ENCODE measurements at regions not wholly inside any gene's neighbourhood (a gene's known extent, or its start where the extent isn't known, plus 50 kb on each side); places are given as distances from the start of the nearest gene placed in this dataset.

DNA sequence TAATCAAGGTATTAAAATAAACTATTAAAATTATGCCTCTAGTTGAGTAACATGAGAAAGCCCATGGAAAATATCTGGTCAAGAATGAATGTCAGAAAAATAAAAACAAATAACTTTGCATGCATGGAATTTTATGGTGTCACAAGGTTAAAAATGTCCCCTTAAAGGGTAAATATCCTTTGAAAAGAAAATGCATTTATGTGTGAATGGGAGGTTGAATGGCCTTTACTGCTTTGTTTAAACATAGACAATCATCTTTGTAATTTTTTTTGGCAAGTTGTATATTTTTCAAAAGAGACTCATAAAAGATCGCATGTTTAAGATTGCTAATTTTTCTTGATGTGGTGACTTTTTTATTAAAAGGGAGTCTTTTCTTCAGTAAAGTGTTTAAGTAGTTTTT, 564.2 kb downstream of the NR2F2 start:
- TF ChIP-seq, protein P1, sequence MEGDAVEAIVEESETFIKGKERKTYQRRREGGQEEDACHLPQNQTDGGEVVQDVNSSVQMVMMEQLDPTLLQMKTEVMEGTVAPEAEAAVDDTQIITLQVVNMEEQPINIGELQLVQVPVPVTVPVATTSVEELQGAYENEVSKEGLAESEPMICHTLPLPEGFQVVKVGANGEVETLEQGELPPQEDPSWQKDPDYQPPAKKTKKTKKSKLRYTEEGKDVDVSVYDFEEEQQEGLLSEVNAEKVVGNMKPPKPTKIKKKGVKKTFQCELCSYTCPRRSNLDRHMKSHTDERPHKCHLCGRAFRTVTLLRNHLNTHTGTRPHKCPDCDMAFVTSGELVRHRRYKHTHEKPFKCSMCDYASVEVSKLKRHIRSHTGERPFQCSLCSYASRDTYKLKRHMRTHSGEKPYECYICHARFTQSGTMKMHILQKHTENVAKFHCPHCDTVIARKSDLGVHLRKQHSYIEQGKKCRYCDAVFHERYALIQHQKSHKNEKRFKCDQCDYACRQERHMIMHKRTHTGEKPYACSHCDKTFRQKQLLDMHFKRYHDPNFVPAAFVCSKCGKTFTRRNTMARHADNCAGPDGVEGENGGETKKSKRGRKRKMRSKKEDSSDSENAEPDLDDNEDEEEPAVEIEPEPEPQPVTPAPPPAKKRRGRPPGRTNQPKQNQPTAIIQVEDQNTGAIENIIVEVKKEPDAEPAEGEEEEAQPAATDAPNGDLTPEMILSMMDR (conservative IDR thresholded peaks at IDR 0.05; ENCODE audit: low read depth, low read length), result no peak

GRCh38 chr15:96896766-96897165, 566.3 kb downstream of the NR2F2 start:
- H3K27me3 ChIP-seq (ENCODE audit: insufficient read depth, low read depth), result no peaks in the 10 kb centered on the region
- no peaks in the 10 kb centered on the region for H3K4me1 ChIP-seq (ENCODE audit: low read depth, poor library complexity, severe bottlenecking)
- H3K36me3 ChIP-seq (ENCODE audit: insufficient read depth), result no peaks in the 10 kb centered on the region
- H3K4me2 ChIP-seq, result no peak overlapping the region
- H3K9ac ChIP-seq, result no peak overlapping the region
- H3K79me2 ChIP-seq (ENCODE audit: insufficient read depth, low read depth), result no peaks in the 10 kb centered on the region
- no peak overlapping the region for H3K27ac ChIP-seq
- no peak overlapping the region for H3K4me3 ChIP-seq (IDR thresholded peaks at IDR 0.05; ENCODE audit: insufficient read depth, low read depth, low read length)
- TF ChIP-seq, protein P1 (conservative IDR thresholded peaks at IDR 0.05; ENCODE audit: low read depth, low read length), result no peak
- no peaks in the 10 kb centered on the region for H4K20me1 ChIP-seq (ENCODE audit: insufficient read depth)
- H2AFZ ChIP-seq (ENCODE audit: low read depth), result no peak overlapping the region

More for the DNA sequence above, 564.2 kb downstream of the NR2F2 start:
- peaks cover 5% of the 10 kb centered on the region for H3K4me1 ChIP-seq (ENCODE audit: low read depth, poor library complexity, severe bottlenecking)
- H3K36me3 ChIP-seq (ENCODE audit: insufficient read depth), result no peaks in the 10 kb centered on the region
- H3K9ac ChIP-seq, result no peak overlapping the region
- H4K20me1 ChIP-seq (ENCODE audit: insufficient read depth), result no peaks in the 10 kb centered on the region
- H3K4me3 ChIP-seq (IDR thresholded peaks at IDR 0.05; ENCODE audit: insufficient read depth, low read depth, low read length), result no peak overlapping the region
- no peaks in the 10 kb centered on the region for H3K79me2 ChIP-seq (ENCODE audit: insufficient read depth, low read depth)
- H3K4me2 ChIP-seq, result no peak overlapping the region
- no peak overlapping the region for H2AFZ ChIP-seq (ENCODE audit: low read depth)
- H3K27me3 ChIP-seq (ENCODE audit: insufficient read depth, low read depth), result no peaks in the 10 kb centered on the region
- no peak overlapping the region for H3K27ac ChIP-seq

DNA sequence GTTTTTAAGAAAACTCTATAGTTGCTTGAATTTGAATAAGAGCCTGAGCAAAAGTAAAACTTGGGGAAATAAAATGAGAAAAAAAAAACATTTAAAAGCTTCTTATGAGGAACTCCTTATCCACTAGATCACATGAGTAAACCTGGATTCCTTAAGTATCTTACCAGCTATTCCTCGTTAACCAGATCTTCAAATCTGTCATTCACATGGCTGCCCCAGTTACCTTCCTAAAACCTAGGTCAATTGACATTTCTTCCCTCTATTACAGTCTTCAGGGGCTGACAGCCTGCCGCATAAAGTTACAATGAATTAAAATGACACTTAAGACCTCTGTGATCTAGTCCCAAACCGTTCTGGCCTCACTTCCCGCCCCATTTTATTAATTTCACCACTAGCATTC, 583.6 kb downstream of the NR2F2 start:
- no peak overlapping the region for H3K9ac ChIP-seq
- H3K4me3 ChIP-seq (IDR thresholded peaks at IDR 0.05; ENCODE audit: insufficient read depth, low read depth, low read length), result no peak overlapping the region
- peaks cover 7% of the 10 kb centered on the region for H3K4me1 ChIP-seq (ENCODE audit: low read depth, poor library complexity, severe bottlenecking)
- H3K79me2 ChIP-seq (ENCODE audit: insufficient read depth, low read depth), result no peaks in the 10 kb centered on the region
- no peaks in the 10 kb centered on the region for H3K36me3 ChIP-seq (ENCODE audit: insufficient read depth)
- H3K4me2 ChIP-seq, result no peak overlapping the region
- TF ChIP-seq, protein P1 (conservative IDR thresholded peaks at IDR 0.05; ENCODE audit: low read depth, low read length), result no peak
- H3K27ac ChIP-seq, result no peak overlapping the region
- H4K20me1 ChIP-seq (ENCODE audit: insufficient read depth), result no peaks in the 10 kb centered on the region
- no peaks in the 10 kb centered on the region for H3K27me3 ChIP-seq (ENCODE audit: insufficient read depth, low read depth)
- no peak overlapping the region for H2AFZ ChIP-seq (ENCODE audit: low read depth)

- TF ChIP-seq, protein P1 (conservative IDR thresholded peaks at IDR 0.05; ENCODE audit: low read depth, low read length), result no peak
- H3K27me3 ChIP-seq (ENCODE audit: insufficient read depth, low read depth), result no peaks in the 10 kb centered on the region
These were observed 586.2 kb downstream of the NR2F2 start for GRCh38 chr15:96916750-96917149.

More at GRCh38 chr15:96916750-96917149, 586.2 kb downstream of the NR2F2 start:
- Histone ChIP-seq H3K36me3 (ENCODE audit: insufficient read depth) (no peaks in the 10 kb centered on the region), H2AFZ (ENCODE audit: low read depth) (no peak overlapping the region), H3K4me2 (no peak overlapping the region), H4K20me1 (ENCODE audit: insufficient read depth) (no peaks in the 10 kb centered on the region), H3K9ac (no peak overlapping the region), H3K4me3 (IDR thresholded peaks at IDR 0.05; ENCODE audit: insufficient read depth, low read depth, low read length) (no peak overlapping the region), H3K79me2 (ENCODE audit: insufficient read depth, low read depth) (no peaks in the 10 kb centered on the region), H3K4me1 (ENCODE audit: low read depth, poor library complexity, severe bottlenecking) (no peaks in the 10 kb centered on the region), H3K27ac (no peak overlapping the region)

Measured in KMS-11 (cell line).